Chondrocyte (in vitro differentiated cells): ENCODE measurements at regions not wholly inside any gene's neighbourhood (a gene's known extent, or its start where the extent isn't known, plus 50 kb on each side); places are given as distances from the start of the nearest gene placed in this dataset.

Experiments
- DNase-seq: peaks from one replicate; pipeline ENCODE4 v3.0.0; 2021; ENCODE audit warnings: mixed read lengths, low spot score
- H3K27ac Mint-ChIP-seq: one replicate; pipeline ENCODE4 v1.8.0; 2021; ENCODE audit warnings: mild to moderate bottlenecking, moderate library complexity, mixed read lengths; ENCODE audit not compliant: unreplicated experiment
- H3K27me3 Mint-ChIP-seq: 2 replicates; pipeline ENCODE4 v1.8.0; 2021; ENCODE audit warnings: low read depth, mixed read lengths
- H3K36me3 Mint-ChIP-seq: 2 replicates; pipeline ENCODE4 v1.8.0; 2021; ENCODE audit warnings: low read depth, mixed read lengths
- H3K4me1 Mint-ChIP-seq: 2 replicates; pipeline ENCODE4 v1.8.0; 2021; ENCODE audit warnings: low read depth, mild to moderate bottlenecking, mixed read lengths
- H3K4me3 Mint-ChIP-seq: one replicate; pipeline ENCODE4 v1.8.0; 2021; ENCODE audit warnings: mild to moderate bottlenecking, moderate library complexity, mixed read lengths; ENCODE audit not compliant: unreplicated experiment
- H3K9me3 Mint-ChIP-seq: 2 replicates; pipeline ENCODE4 v1.8.0; 2021; ENCODE audit warnings: low read depth, mixed read lengths
- TF ChIP-seq, protein P1 (sequence below): fragments of 200-600 bp; sonication (generic); IDR thresholded peaks from 2 replicates; pipeline ENCODE4 v1.5.0; 2021; ENCODE audit warnings: antibody characterized with exemption, mild to moderate bottlenecking, moderate library complexity

DNA sequence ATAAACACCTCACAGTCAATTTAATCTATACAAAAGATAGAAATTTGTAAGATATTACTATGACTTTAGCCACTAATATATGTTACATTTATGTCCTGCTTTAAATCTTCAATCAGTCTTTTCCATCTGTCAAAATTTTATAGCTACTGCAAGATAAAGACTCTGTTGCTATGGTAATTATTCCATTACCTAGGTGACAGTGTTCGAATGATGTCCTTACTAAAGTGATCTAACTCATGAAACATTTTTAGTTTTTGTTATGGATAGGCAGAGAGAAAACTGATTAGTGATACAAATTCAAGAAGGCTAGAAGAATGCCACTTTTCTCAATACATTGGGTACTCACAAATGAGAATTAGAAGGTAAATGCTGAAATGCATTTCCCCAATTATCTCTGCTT lies 359.9 kb upstream of the FSHR start:
- Mint-ChIP-seq H3K9me3 (peaks cover 4% of the 10 kb centered on the region), H3K4me1 (no peaks in the 10 kb centered on the region), H3K27ac (no peak overlapping the region), H3K4me3 (no peak overlapping the region), H3K27me3 (no peaks in the 10 kb centered on the region), H3K36me3 (no peaks in the 10 kb centered on the region)
- DNase-seq, result no peak
- TF ChIP-seq, protein P1, sequence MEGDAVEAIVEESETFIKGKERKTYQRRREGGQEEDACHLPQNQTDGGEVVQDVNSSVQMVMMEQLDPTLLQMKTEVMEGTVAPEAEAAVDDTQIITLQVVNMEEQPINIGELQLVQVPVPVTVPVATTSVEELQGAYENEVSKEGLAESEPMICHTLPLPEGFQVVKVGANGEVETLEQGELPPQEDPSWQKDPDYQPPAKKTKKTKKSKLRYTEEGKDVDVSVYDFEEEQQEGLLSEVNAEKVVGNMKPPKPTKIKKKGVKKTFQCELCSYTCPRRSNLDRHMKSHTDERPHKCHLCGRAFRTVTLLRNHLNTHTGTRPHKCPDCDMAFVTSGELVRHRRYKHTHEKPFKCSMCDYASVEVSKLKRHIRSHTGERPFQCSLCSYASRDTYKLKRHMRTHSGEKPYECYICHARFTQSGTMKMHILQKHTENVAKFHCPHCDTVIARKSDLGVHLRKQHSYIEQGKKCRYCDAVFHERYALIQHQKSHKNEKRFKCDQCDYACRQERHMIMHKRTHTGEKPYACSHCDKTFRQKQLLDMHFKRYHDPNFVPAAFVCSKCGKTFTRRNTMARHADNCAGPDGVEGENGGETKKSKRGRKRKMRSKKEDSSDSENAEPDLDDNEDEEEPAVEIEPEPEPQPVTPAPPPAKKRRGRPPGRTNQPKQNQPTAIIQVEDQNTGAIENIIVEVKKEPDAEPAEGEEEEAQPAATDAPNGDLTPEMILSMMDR, result no peak

DNA sequence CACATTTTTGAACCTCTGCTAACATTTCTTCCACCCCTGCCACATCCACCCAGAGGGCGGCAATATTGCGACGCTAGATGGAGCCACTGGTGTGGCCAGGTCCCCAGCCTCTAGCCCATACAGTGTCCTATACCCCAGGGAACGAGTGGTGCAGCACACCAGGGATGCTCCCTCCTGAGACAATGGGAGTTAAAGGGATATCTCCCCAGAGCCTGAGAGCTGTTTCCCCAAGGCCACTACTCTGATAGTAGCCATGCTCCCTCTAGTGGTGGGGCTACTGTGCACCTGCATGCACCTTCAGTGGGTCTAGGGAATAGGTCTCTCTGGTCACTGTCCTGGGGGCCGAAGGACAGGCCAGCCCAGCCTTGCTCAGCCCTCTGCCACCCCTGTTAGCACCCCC lies 336.4 kb upstream of the FSHR start:
- H3K27ac Mint-ChIP-seq, result no peak overlapping the region
- no peak for DNase-seq
- H3K4me1 Mint-ChIP-seq, result no peaks in the 10 kb centered on the region
- H3K9me3 Mint-ChIP-seq, result no peaks in the 10 kb centered on the region
- no peaks in the 10 kb centered on the region for H3K27me3 Mint-ChIP-seq
- TF ChIP-seq, protein P1, result peak; percentile 50
- no peak overlapping the region for H3K4me3 Mint-ChIP-seq
- no peaks in the 10 kb centered on the region for H3K36me3 Mint-ChIP-seq

DNA sequence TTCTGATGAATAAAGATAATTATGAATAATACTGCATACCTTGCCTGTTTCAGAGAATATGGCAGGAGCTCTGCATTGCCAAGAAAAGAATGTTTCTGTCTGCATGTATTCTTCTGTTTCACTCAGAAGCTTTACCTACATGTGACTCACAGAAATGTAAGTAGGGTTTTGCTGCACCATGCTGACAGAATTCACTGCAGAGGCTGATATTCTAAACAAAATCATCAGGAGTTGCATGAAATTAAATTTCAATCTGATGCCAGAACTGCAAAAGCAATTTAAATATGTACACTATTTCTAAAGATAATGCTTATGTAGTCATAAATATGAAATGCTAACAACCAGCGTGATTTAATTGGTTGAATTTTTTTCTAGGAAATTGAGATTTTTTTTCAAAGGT lies 332.8 kb upstream of the FSHR start:
- no peak overlapping the region for H3K4me3 Mint-ChIP-seq
- TF ChIP-seq, protein P1, result no peak
- H3K9me3 Mint-ChIP-seq, result peaks cover 11% of the 10 kb centered on the region
- H3K36me3 Mint-ChIP-seq, result no peaks in the 10 kb centered on the region
- H3K27ac Mint-ChIP-seq, result no peak overlapping the region
- H3K4me1 Mint-ChIP-seq, result no peaks in the 10 kb centered on the region
- no peak for DNase-seq
- no peaks in the 10 kb centered on the region for H3K27me3 Mint-ChIP-seq

DNA sequence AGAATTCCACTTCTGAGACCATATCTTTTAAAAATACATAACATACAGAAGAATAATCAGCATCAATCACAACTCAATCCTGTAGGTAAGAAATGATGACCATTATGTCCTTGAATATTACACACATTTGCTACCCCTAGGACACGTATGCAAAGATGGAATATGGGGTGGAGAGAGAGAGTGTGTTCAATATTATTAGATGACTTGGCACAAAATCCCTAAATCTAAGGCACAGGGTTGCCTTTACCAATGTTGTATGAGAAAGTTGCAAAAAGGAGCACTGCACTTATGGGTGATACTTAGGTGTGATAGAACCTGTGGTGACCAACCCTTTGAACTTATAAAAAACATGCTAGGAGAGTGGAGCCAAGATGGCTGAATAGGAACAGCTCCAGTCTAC lies 326.2 kb upstream of the FSHR start:
- peaks cover 25% of the 10 kb centered on the region for H3K9me3 Mint-ChIP-seq
- no peaks in the 10 kb centered on the region for H3K27me3 Mint-ChIP-seq
- H3K4me3 Mint-ChIP-seq, result no peak overlapping the region
- H3K4me1 Mint-ChIP-seq, result no peaks in the 10 kb centered on the region
- no peak for DNase-seq
- H3K36me3 Mint-ChIP-seq, result no peaks in the 10 kb centered on the region
- TF ChIP-seq, protein P1, result no peak
- H3K27ac Mint-ChIP-seq, result no peak overlapping the region

DNA sequence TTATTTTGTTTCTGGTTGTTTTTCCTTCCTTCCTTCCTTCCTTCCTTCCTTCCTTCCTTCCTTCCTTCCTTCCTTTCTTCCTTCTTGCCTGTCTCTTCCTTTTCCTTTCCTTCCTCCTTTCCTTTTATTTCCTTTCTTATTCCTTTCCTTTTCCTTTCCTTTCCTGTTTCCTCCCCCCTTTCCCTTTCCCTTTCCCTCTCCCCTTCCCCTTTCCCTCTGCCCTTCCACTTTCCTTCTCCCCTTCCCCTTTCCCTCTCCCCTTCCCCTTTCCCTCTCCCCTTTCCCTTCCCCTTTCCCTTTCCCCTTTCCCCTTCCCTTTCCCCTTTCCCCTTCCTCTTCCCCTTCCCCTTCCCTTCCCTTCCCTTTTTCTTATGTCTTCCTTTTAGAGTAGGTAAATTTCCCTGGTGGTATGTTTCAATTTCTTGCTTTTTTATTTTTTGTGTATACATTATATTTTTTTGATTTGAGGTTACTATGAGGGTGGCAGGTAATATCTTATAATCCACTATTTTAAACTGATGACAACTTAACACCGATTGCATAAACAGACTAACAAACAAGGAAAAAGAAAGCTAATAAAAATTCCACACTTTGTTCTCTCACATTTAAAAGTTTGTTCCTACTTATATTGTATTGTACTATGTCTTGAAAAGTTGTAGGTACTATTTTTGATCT lies 311.0 kb upstream of the FSHR start:
- Mint-ChIP-seq H3K9me3 (peaks cover 21% of the 10 kb centered on the region), H3K4me1 (no peaks in the 10 kb centered on the region), H3K27me3 (no peaks in the 10 kb centered on the region), H3K4me3 (no peak overlapping the region), H3K27ac (no peak overlapping the region), H3K36me3 (no peaks in the 10 kb centered on the region)
- TF ChIP-seq, protein P1, result no peak
- no peak for DNase-seq
